ENCODE measurements at regions not wholly inside any gene's neighbourhood (a gene's known extent, or its start where the extent isn't known, plus 50 kb on each side); places are given as distances from the start of the nearest gene placed in this dataset.

DNA sequence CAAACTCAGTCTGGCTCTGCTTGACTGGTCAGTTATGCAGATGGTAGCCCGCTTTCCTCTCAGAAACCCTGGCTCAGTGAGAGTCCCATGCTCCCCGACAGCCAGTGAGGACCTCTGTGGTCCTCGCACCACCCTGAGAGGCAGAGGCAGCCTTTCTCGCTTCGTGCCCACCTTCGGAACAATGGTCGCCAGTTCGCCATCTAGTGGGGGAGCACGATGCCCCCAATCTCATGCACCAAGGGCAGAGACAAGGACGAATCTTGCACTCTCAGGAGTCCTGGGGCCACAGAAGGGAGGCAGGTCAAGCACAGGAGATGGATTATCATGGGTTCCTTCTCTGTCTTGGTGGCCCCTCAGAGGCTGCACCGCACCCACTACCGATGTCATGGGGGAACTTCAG, 75.2 kb downstream of the RHCG start:
- H3K27me3 Mint-ChIP-seq: peaks cover 52% of the 10 kb centered on the region
- H3K4me3 Mint-ChIP-seq: no peak overlapping the region
- H3K36me3 Mint-ChIP-seq (ENCODE audit: low read depth): no peaks in the 10 kb centered on the region
- POLR2A ChIA-PET: interaction anchor here (0.6 kb wide), 1 partner anchor 214 kb away, joined by 4 read pairs; no protein-coding TSS in a partner anchor
- DNase-seq (no peak), ATAC-seq (ENCODE audit: low read depth) (no peak)
- CTCF ChIA-PET: interaction anchor here (1.1 kb wide), 1 partner anchor 51 kb away, joined by 3 read pairs; no protein-coding TSS in a partner anchor
- intact Hi-C loops (cut with micrococcal nuclease): no loop called here
- H3K27ac Mint-ChIP-seq: no peak overlapping the region
- H3K9me3 Mint-ChIP-seq: no peaks in the 10 kb centered on the region
- peaks cover 2% of the 10 kb centered on the region for H3K4me1 Mint-ChIP-seq
- TF ChIP-seq, protein P1, sequence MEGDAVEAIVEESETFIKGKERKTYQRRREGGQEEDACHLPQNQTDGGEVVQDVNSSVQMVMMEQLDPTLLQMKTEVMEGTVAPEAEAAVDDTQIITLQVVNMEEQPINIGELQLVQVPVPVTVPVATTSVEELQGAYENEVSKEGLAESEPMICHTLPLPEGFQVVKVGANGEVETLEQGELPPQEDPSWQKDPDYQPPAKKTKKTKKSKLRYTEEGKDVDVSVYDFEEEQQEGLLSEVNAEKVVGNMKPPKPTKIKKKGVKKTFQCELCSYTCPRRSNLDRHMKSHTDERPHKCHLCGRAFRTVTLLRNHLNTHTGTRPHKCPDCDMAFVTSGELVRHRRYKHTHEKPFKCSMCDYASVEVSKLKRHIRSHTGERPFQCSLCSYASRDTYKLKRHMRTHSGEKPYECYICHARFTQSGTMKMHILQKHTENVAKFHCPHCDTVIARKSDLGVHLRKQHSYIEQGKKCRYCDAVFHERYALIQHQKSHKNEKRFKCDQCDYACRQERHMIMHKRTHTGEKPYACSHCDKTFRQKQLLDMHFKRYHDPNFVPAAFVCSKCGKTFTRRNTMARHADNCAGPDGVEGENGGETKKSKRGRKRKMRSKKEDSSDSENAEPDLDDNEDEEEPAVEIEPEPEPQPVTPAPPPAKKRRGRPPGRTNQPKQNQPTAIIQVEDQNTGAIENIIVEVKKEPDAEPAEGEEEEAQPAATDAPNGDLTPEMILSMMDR (IDR thresholded peaks at IDR 0.05): no peak

DNA sequence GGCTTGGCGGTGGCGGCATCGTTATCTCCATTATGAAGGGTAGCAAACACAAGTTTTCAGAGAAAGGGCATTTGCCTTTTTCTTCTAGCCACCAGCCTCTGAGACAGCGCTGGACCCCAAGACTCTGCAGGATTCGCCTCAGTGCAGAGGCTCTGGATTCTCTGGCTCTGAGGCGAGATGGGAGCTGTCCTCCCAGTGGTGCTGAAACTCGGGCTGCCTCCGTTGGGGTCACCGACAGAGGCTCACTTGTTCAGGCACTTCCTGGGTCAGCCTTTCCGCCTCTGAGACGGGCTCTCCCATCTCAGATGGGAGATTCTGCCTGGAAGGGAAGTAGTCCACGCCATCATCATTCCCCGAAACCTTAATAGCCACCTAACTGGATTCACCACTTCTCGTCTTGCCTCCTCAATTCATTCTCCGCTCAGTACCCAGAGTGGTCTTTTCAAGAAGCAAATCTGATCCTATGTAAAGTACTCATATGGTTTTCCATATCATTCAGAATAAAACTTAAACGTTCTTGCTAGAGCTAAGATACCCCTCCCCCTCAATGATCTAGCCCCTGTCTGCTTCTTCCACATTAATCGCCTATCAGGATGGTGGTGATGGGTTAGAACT, 76.9 kb downstream of the RHCG start:
- Mint-ChIP-seq H3K9me3 (no peaks in the 10 kb centered on the region), H3K27ac (no peak overlapping the region), H3K36me3 (ENCODE audit: low read depth) (no peaks in the 10 kb centered on the region), H3K27me3 (peaks cover 61% of the 10 kb centered on the region), H3K4me1 (peaks cover 5% of the 10 kb centered on the region), H3K4me3 (no peak overlapping the region)
- intact Hi-C loops (cut with micrococcal nuclease): no loop called here
- TF ChIP-seq, protein P1 (IDR thresholded peaks at IDR 0.05): no peak
- ATAC-seq (ENCODE audit: low read depth): no peak
- ChIA-PET CTCF (interaction anchor here (0.7 to 1.1 kb wide), 3 partner anchors 9 to 60 kb away, joined by 3 to 4 read pairs (median 4); no protein-coding TSS in a partner anchor), POLR2A (interaction anchor here (1.2 kb wide), 1 partner anchor 9 kb away, joined by 3 read pairs; no protein-coding TSS in a partner anchor)
- DNase-seq: no peak

DNA sequence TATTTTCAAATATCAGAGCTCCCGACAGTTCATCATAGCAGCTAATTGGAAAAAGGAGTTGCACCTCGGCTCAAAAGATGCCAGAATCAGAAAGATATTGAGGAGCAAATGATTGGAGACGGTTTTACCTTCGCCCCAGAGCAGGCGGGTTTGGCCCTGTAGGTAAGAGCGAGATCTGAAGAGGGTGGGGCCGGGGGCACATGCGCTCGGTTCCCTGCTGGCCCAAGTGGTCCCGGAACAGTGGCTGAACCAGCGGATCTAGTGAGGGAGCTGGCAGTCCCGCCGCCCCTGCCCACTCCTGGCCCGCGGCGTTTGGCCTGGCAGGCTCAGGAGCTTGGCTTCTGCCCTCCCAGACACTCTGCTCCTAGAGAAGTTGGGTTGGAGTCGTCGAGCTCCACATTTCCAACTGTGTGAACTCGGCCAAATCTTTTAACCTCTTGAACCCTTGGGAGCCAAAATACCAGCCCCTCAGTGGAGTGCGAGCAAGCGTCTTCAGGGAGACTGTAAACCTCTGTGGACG, 79.1 kb downstream of the RHCG start:
- no peak overlapping the region for H3K27ac Mint-ChIP-seq
- DNase-seq (no peak), ATAC-seq (ENCODE audit: low read depth) (no peak)
- H3K4me1 Mint-ChIP-seq: peaks cover 5% of the 10 kb centered on the region
- ChIA-PET CTCF (interaction anchor here (2.1 to 3.0 kb wide), 4 partner anchors 13 to 58 kb away, joined by 8 to 16 read pairs (median 10); no protein-coding TSS in a partner anchor), POLR2A (no interaction called here)
- TF ChIP-seq, protein P1 (IDR thresholded peaks at IDR 0.05): no peak
- H3K4me3 Mint-ChIP-seq: no peak overlapping the region
- intact Hi-C loops (cut with micrococcal nuclease): loop anchor here (2.0 kb wide), 1 partner anchor 24 kb away; no protein-coding TSS in a partner anchor
- H3K9me3 Mint-ChIP-seq: no peaks in the 10 kb centered on the region
- H3K27me3 Mint-ChIP-seq: peaks cover 75% of the 10 kb centered on the region
- no peaks in the 10 kb centered on the region for H3K36me3 Mint-ChIP-seq (ENCODE audit: low read depth)

DNA sequence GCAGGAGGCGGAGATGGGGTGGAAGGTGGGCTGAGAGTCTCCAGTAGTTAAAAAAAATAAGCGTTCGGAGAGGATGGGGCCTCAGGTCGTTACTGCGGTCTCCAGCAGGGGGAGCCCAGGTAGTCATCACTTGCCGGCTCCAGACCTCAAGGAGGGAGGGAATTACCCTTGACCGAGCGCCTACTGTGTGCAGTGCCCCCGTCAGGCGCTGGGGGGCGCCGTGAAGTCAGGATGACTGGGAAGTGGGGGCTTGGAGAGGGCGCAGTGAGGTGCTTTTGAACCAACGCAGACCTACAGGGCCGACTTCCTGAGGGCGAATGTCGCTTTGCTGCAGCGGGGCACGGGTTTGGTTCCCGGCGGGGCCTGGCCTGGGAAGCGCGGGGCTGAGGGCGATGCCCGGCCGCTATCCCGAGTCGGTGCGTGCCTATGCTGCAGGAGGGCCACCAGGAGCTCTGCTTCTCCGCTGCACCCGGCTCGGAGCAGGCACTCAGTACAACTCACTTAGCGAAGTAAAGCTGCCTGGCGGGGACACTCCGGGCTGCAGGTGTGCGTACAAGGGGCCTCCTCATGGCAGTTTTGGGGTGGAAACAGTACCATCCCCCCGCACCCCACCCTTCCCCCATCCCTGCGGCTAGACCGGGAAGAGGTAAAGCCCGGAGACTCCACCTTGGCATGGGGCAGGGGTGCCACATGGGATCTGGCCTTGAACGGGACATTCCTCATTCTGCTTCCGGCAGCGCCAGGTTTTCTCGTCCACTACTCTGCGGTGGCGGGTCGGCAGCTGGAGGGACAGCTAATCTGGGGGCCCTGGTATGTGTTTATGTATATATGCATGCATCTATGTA, 79.8 kb downstream of the RHCG start:
- no peak overlapping the region for H3K27ac Mint-ChIP-seq

More for the DNA sequence above, 79.8 kb downstream of the RHCG start:
- peaks cover 75% of the 10 kb centered on the region for H3K27me3 Mint-ChIP-seq
- no peak overlapping the region for H3K4me3 Mint-ChIP-seq
- H3K4me1 Mint-ChIP-seq: peaks cover 10% of the 10 kb centered on the region
- intact Hi-C loops (cut with micrococcal nuclease): loop anchor here (1.0 to 2.0 kb wide), 3 partner anchors 14 to 56 kb away; no protein-coding TSS in a partner anchor
- H3K36me3 Mint-ChIP-seq (ENCODE audit: low read depth): no peaks in the 10 kb centered on the region
- DNase-seq (peak; percentile 63), ATAC-seq (ENCODE audit: low read depth) (peak; percentile 92)
- no peaks in the 10 kb centered on the region for H3K9me3 Mint-ChIP-seq
- ChIA-PET POLR2A (no interaction called here), CTCF (interaction anchor here (2.1 to 3.0 kb wide), 3 partner anchors 14 to 57 kb away, joined by 8 to 16 read pairs (median 12); no protein-coding TSS in a partner anchor)
- TF ChIP-seq, protein P1 (IDR thresholded peaks at IDR 0.05): peak; percentile 84
